RWPE2 (cell line): ENCODE measurements at regions not wholly inside any gene's neighbourhood (a gene's known extent, or its start where the extent isn't known, plus 50 kb on each side); places are given as distances from the start of the nearest gene placed in this dataset.

ENCODE experiments used
- ATAC-seq: fragments of 200-7000 bp; cut with Tn5 transposase; 3 replicates; pipeline ENCODE4 v1.9.1; 2021; ENCODE audit warnings: low read depth
- DNase-seq: peaks from one replicate; pipeline ENCODE4 v3.0.0-alpha.2; 2020; ENCODE audit warnings: low spot score
- H3K27ac ChIP-seq: fragments of 450-650 bp; 2 replicates; pipeline ENCODE4 v1.5.1; 2017; ENCODE audit warnings: mild to moderate bottlenecking; ENCODE audit not compliant: poor library complexity, severe bottlenecking
- H3K27me3 ChIP-seq: fragments of 250-450 bp; sonication (Bioruptor Pico); 2 replicates; pipeline ENCODE4 v1.5.1; 2021; ENCODE audit warnings: mild to moderate bottlenecking, moderate library complexity; ENCODE audit not compliant: insufficient read depth, poor library complexity, severe bottlenecking
- H3K36me3 ChIP-seq: fragments of 250-450 bp; sonication (Bioruptor Pico); 2 replicates; pipeline ENCODE4 v1.5.1; 2020; ENCODE audit warnings: low read depth, mild to moderate bottlenecking, moderate library complexity
- H3K4me1 ChIP-seq: fragments of 250-450 bp; sonication (Bioruptor Pico); 2 replicates; pipeline ENCODE4 v1.5.1; 2021; ENCODE audit warnings: mild to moderate bottlenecking, moderate library complexity; ENCODE audit not compliant: insufficient read depth, poor library complexity, severe bottlenecking
- H3K4me3 ChIP-seq: fragments of 250-450 bp; sonication (Bioruptor Pico); 2 replicates; pipeline ENCODE4 v1.5.1; 2021; ENCODE audit warnings: mild to moderate bottlenecking, moderate library complexity; ENCODE audit not compliant: severe bottlenecking
- H3K9me3 ChIP-seq: fragments of 250-450 bp; sonication (Bioruptor Pico); 2 replicates; pipeline ENCODE4 v1.5.1; 2021; ENCODE audit warnings: mild to moderate bottlenecking, moderate library complexity; ENCODE audit not compliant: severe bottlenecking
- TF ChIP-seq, protein P1 (sequence below): fragments of 450-650 bp; IDR thresholded peaks from one replicate; pipeline ENCODE4 v1.5.1; 2017; ENCODE audit warnings: mild to moderate bottlenecking, moderate library complexity; ENCODE audit not compliant: poor library complexity, severe bottlenecking

DNA sequence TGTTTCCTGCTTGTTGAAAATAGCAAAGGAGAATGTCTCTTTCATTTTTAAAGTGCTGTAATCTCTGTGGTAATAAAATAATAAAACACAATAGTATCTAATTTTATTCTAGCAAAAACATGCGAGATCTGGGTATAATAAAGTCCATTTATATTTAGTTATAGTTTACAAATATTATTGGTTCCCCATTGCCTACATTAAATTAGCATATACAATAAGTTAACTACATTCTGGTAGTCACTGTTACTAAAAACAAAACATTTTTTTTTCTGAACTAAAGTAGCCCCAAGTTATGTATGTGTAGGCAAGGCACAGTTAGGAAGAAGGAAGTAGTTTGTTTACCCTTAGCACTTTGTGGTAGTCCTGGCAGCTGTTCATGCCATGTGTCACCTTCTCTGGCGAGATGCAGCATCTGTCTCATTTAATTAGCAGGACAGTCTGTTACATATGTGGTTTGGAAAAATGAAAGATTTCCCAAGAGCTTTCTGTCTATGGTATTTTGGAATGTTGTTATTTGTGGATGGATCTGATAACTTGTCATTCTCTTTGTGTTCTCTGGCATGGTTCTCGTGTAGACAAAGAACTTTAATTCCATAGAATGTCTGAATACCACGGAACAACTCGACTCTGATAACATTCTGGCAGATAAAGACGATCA, 231.3 kb upstream of the PITX2 start:
- ATAC-seq (peak; percentile 58), DNase-seq (no peak)
- TF ChIP-seq, protein P1, sequence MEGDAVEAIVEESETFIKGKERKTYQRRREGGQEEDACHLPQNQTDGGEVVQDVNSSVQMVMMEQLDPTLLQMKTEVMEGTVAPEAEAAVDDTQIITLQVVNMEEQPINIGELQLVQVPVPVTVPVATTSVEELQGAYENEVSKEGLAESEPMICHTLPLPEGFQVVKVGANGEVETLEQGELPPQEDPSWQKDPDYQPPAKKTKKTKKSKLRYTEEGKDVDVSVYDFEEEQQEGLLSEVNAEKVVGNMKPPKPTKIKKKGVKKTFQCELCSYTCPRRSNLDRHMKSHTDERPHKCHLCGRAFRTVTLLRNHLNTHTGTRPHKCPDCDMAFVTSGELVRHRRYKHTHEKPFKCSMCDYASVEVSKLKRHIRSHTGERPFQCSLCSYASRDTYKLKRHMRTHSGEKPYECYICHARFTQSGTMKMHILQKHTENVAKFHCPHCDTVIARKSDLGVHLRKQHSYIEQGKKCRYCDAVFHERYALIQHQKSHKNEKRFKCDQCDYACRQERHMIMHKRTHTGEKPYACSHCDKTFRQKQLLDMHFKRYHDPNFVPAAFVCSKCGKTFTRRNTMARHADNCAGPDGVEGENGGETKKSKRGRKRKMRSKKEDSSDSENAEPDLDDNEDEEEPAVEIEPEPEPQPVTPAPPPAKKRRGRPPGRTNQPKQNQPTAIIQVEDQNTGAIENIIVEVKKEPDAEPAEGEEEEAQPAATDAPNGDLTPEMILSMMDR, result no peak
- H3K27me3 ChIP-seq, result peaks cover 5% of the 10 kb centered on the region
- H3K27ac ChIP-seq, result no peak overlapping the region
- no peaks in the 10 kb centered on the region for H3K9me3 ChIP-seq
- peaks cover 4% of the 10 kb centered on the region for H3K4me1 ChIP-seq
- H3K36me3 ChIP-seq, result no peaks in the 10 kb centered on the region
- H3K4me3 ChIP-seq, result no peak overlapping the region

- TF ChIP-seq, protein P1, result no peak
- no peaks in the 10 kb centered on the region for H3K27me3 ChIP-seq
- H3K27ac ChIP-seq, result no peak overlapping the region
- no peaks in the 10 kb centered on the region for H3K36me3 ChIP-seq
- DNase-seq, result no peak
- H3K9me3 ChIP-seq, result no peaks in the 10 kb centered on the region
- H3K4me3 ChIP-seq, result no peak overlapping the region
- ATAC-seq, result no peak
- no peaks in the 10 kb centered on the region for H3K4me1 ChIP-seq
These were observed 237.2 kb upstream of the PITX2 start for GRCh38 chr4:110860125-110860524.

GRCh38 chr4:110860901-110861300, 238.0 kb upstream of the PITX2 start:
- TF ChIP-seq, protein P1, result no peak
- no peak for DNase-seq
- H3K4me3 ChIP-seq, result no peak overlapping the region
- no peak for ATAC-seq
- no peaks in the 10 kb centered on the region for H3K9me3 ChIP-seq
- no peaks in the 10 kb centered on the region for H3K4me1 ChIP-seq
- no peak overlapping the region for H3K27ac ChIP-seq
- H3K36me3 ChIP-seq, result no peaks in the 10 kb centered on the region
- no peaks in the 10 kb centered on the region for H3K27me3 ChIP-seq

- H3K4me1 ChIP-seq, result no peaks in the 10 kb centered on the region
- H3K36me3 ChIP-seq, result no peaks in the 10 kb centered on the region
- no peak for DNase-seq
- ATAC-seq, result no peak
- TF ChIP-seq, protein P1, result no peak
- no peak overlapping the region for H3K4me3 ChIP-seq
- no peaks in the 10 kb centered on the region for H3K9me3 ChIP-seq
- H3K27me3 ChIP-seq, result no peaks in the 10 kb centered on the region
- H3K27ac ChIP-seq, result no peak overlapping the region
These were observed 242.9 kb upstream of the PITX2 start for GRCh38 chr4:110865611-110866259.
